Inflammatory macrophage (primary cell): ENCODE measurements at regions not wholly inside any gene's neighbourhood (a gene's known extent, or its start where the extent isn't known, plus 50 kb on each side); places are given as distances from the start of the nearest gene placed in this dataset.

Experiments used
- DNase-seq, 2 donors: peaks; one replicate each; pipeline ENCODE4 v3.0.0-alpha.2; 2020 to 2022

- no peak for DNase-seq
Measured at GRCh38 chr16:80066805-80067580, 466.5 kb upstream of the MAF start.

GRCh38 chr16:80065541-80065940 is 465.0 kb upstream of the MAF start:
- no peak for DNase-seq

GRCh38 chr16:80063713-80064069 is 463.2 kb upstream of the MAF start:
- DNase-seq = no peak

GRCh38 chr16:80063031-80063712 is 462.6 kb upstream of the MAF start:
- no peak for DNase-seq

GRCh38 chr16:80062361-80063030 is 462.0 kb upstream of the MAF start:
- no peak for DNase-seq

GRCh38 chr16:80060470-80060869 is 459.9 kb upstream of the MAF start:
- DNase-seq = no peak

GRCh38 chr16:80059836-80060235 is 459.3 kb upstream of the MAF start:
- DNase-seq = no peak

- no peak for DNase-seq
Measured at GRCh38 chr16:80058214-80058613, 457.7 kb upstream of the MAF start.

GRCh38 chr16:80056324-80056723 is 455.8 kb upstream of the MAF start:
- DNase-seq = no peak

- DNase-seq = no peak
Measured at GRCh38 chr16:80055831-80056230, 455.3 kb upstream of the MAF start.

GRCh38 chr16:80054647-80055046 is 454.1 kb upstream of the MAF start:
- no peak for DNase-seq

- DNase-seq = no peak
Measured at GRCh38 chr16:80051040-80051439, 450.5 kb upstream of the MAF start.

GRCh38 chr16:80048250-80048649 is 447.7 kb upstream of the MAF start:
- no peak for DNase-seq

GRCh38 chr16:80047842-80048241 is 447.3 kb upstream of the MAF start:
- no peak for DNase-seq

- no peak for DNase-seq
Measured at GRCh38 chr16:80046848-80047247, 446.3 kb upstream of the MAF start.

GRCh38 chr16:80046261-80046660 is 445.7 kb upstream of the MAF start:
- DNase-seq = no peak

GRCh38 chr16:80045861-80046260 is 445.3 kb upstream of the MAF start:
- no peak for DNase-seq

- DNase-seq = no peak
Measured at GRCh38 chr16:80041410-80041809, 440.9 kb upstream of the MAF start.

GRCh38 chr16:80040814-80041213 is 440.3 kb upstream of the MAF start:
- DNase-seq = no peak

GRCh38 chr16:80040413-80040812 is 439.9 kb upstream of the MAF start:
- no peak for DNase-seq

- no peak for DNase-seq
Measured at GRCh38 chr16:80039777-80040176, 439.2 kb upstream of the MAF start.

- no peak for DNase-seq
Measured at GRCh38 chr16:80038566-80038965, 438.0 kb upstream of the MAF start.

GRCh38 chr16:80034948-80035663 is 434.6 kb upstream of the MAF start:
- DNase-seq = no peak
